ENCODE measurements at regions not wholly inside any gene's neighbourhood (a gene's known extent, or its start where the extent isn't known, plus 50 kb on each side); places are given as distances from the start of the nearest gene placed in this dataset.

GRCh38 chr13:88958821-88959220, 1287.7 kb downstream of the SLITRK5 start:
- no peaks in the 10 kb centered on the region for H3K4me1 ChIP-seq (ENCODE audit: insufficient read depth, low read length, poor library complexity, severe bottlenecking)
- H3K4me3 ChIP-seq (ENCODE audit: low read depth, low read length, poor library complexity, severe bottlenecking) = no peak overlapping the region
- no peaks in the 10 kb centered on the region for H3K27me3 ChIP-seq (replicated peaks; ENCODE audit: insufficient read depth, low read depth, low read length, poor library complexity)
- H3K27ac ChIP-seq (ENCODE audit: low read depth, low read length, poor library complexity, severe bottlenecking) = no peak overlapping the region
- H3K36me3 ChIP-seq (ENCODE audit: insufficient read depth, low read length, poor library complexity, severe bottlenecking) = no peaks in the 10 kb centered on the region
- CTCF ChIA-PET = no interaction called here
- POLR2A ChIA-PET (ENCODE audit: low non-redundant PET) = no interaction called here
- no peaks in the 10 kb centered on the region for H3K9me3 ChIP-seq (ENCODE audit: low read depth, low read length, poor library complexity, severe bottlenecking)
- no peak for DNase-seq (ENCODE audit: low spot score)
- no TSS peak for BruUV-seq (replicated peaks)
- TF ChIP-seq CTCF (conservative IDR thresholded peaks at IDR 0.05; ENCODE audit: low read depth, low read length) (no peak), EZH2 (IDR thresholded peaks at IDR 0.05; ENCODE audit: borderline replicate concordance, low read depth, low read length, poor library complexity, severe bottlenecking) (no peak)
- intact Hi-C loops (cut with micrococcal nuclease; ENCODE audit: unreplicated experiment) = no loop called here

- intact Hi-C loops (cut with micrococcal nuclease; ENCODE audit: unreplicated experiment) = no loop called here
- Histone ChIP-seq H3K4me1 (ENCODE audit: insufficient read depth, low read length, poor library complexity, severe bottlenecking) (no peaks in the 10 kb centered on the region), H3K9me3 (ENCODE audit: low read depth, low read length, poor library complexity, severe bottlenecking) (no peaks in the 10 kb centered on the region), H3K4me3 (ENCODE audit: low read depth, low read length, poor library complexity, severe bottlenecking) (no peak overlapping the region), H3K36me3 (ENCODE audit: insufficient read depth, low read length, poor library complexity, severe bottlenecking) (no peaks in the 10 kb centered on the region), H3K27ac (ENCODE audit: low read depth, low read length, poor library complexity, severe bottlenecking) (no peak overlapping the region), H3K27me3 (replicated peaks; ENCODE audit: insufficient read depth, low read depth, low read length, poor library complexity) (no peaks in the 10 kb centered on the region)
- no peak for DNase-seq (ENCODE audit: low spot score)
- POLR2A ChIA-PET (ENCODE audit: low non-redundant PET) = no interaction called here
- CTCF ChIA-PET = no interaction called here
- no TSS peak for BruUV-seq (replicated peaks)
- TF ChIP-seq CTCF (conservative IDR thresholded peaks at IDR 0.05; ENCODE audit: low read depth, low read length) (no peak), EZH2 (IDR thresholded peaks at IDR 0.05; ENCODE audit: borderline replicate concordance, low read depth, low read length, poor library complexity, severe bottlenecking) (no peak)
Measured at GRCh38 chr13:88976466-88976865, 1305.3 kb downstream of the SLITRK5 start.

- no peaks in the 10 kb centered on the region for H3K27me3 ChIP-seq (replicated peaks; ENCODE audit: insufficient read depth, low read depth, low read length, poor library complexity)
- no peaks in the 10 kb centered on the region for H3K9me3 ChIP-seq (ENCODE audit: low read depth, low read length, poor library complexity, severe bottlenecking)
- no TSS peak for BruUV-seq (replicated peaks)
- no peak overlapping the region for H3K27ac ChIP-seq (ENCODE audit: low read depth, low read length, poor library complexity, severe bottlenecking)
- H3K4me1 ChIP-seq (ENCODE audit: insufficient read depth, low read length, poor library complexity, severe bottlenecking) = no peaks in the 10 kb centered on the region
- intact Hi-C loops (cut with micrococcal nuclease; ENCODE audit: unreplicated experiment) = no loop called here
- DNase-seq (ENCODE audit: low spot score) = no peak
- ChIA-PET POLR2A (ENCODE audit: low non-redundant PET) (no interaction called here), CTCF (no interaction called here)
- no peak for TF ChIP-seq EZH2 (IDR thresholded peaks at IDR 0.05; ENCODE audit: borderline replicate concordance, low read depth, low read length, poor library complexity, severe bottlenecking)
- TF ChIP-seq CTCF (conservative IDR thresholded peaks at IDR 0.05; ENCODE audit: low read depth, low read length) = no peak
- no peaks in the 10 kb centered on the region for H3K36me3 ChIP-seq (ENCODE audit: insufficient read depth, low read length, poor library complexity, severe bottlenecking)
- no peak overlapping the region for H3K4me3 ChIP-seq (ENCODE audit: low read depth, low read length, poor library complexity, severe bottlenecking)
Measured at GRCh38 chr13:88978607-88979006, 1307.4 kb downstream of the SLITRK5 start.

All from A673 (cell line).